Fibroblast of upper back skin (primary cell): ENCODE measurements at regions not wholly inside any gene's neighbourhood (a gene's known extent, or its start where the extent isn't known, plus 50 kb on each side); places are given as distances from the start of the nearest gene placed in this dataset.

Source experiments
- DNase-seq: peaks from one replicate; pipeline ENCODE4 v3.0.0-alpha.2; 2013

- DNase-seq: no peak
Observed at GRCh38 chr11:93967258-93967657, 53.9 kb upstream of the HEPHL1 start.

- DNase-seq: no peak
Observed at GRCh38 chr11:93967944-93968343, 53.2 kb upstream of the HEPHL1 start.

- no peak for DNase-seq
Observed at GRCh38 chr11:93969925-93970922, 50.9 kb upstream of the HEPHL1 start.
